Large intestine (tissue), 3 donors: ENCODE measurements at regions not wholly inside any gene's neighbourhood (a gene's known extent, or its start where the extent isn't known, plus 50 kb on each side); places are given as distances from the start of the nearest gene placed in this dataset.

Experiments used
- DNase-seq, 2 donors: peaks; one replicate each; pipeline versions ENCODE4 v3.0.0 to v3.0.0-alpha.2; 2013
- H3K27ac ChIP-seq: one replicate; pipeline ENCODE4 v1.5.1; 2013; ENCODE audit warnings: low read length
- H3K27me3 ChIP-seq: 2 replicates; pipeline ENCODE4 v1.6.1; 2013; ENCODE audit warnings: low read length; ENCODE audit not compliant: control insufficient read depth, insufficient read depth
- H3K36me3 ChIP-seq: 2 replicates; pipeline ENCODE4 v1.6.1; 2013; ENCODE audit warnings: low read length; ENCODE audit not compliant: control insufficient read depth, insufficient read depth
- H3K4me1 ChIP-seq: one replicate; pipeline ENCODE4 v1.6.1; 2013; ENCODE audit warnings: low read length; ENCODE audit not compliant: control insufficient read depth, insufficient read depth
- H3K4me3 ChIP-seq: one replicate; pipeline ENCODE4 v1.5.1; 2013; ENCODE audit warnings: low read length
- H3K9me3 ChIP-seq: one replicate; pipeline ENCODE4 v1.6.1; 2013; ENCODE audit warnings: mild to moderate bottlenecking, low read depth, low read length, moderate library complexity; ENCODE audit not compliant: control insufficient read depth
- WGBS: methylation state at CpG from one replicate; pipeline ENCODE4 v1.1.5; 2013; ENCODE audit warnings: low lambda C conversion rate; ENCODE audit not compliant: insufficient coverage; 5-methylcytosine and 5-hydroxymethylcytosine counted together

DNA sequence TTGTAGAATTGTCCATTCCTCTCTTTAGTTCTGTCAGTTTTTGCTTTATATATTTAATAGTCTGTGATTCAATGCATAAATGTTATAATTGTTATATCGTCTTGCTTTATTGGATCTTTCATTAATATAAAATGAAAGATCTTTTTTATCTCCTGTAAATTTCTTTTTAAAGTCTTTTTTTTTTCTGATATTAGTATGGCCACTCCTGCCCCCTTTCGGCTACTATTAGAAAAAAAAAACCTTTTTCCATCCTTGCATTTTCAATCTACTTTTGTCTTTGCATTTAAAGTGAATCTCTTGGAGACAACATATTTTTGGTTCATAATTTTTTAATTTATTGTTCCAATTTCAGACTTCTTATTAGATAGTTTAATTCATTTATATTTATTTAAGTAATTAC is 677.4 kb upstream of the NDST4 start:
- no peaks in the 10 kb centered on the region for H3K27me3 ChIP-seq
- H3K4me1 ChIP-seq: no peaks in the 10 kb centered on the region
- 69% methylated on average over 1 of the region's 2 CpGs for WGBS
- no peak overlapping the region for H3K4me3 ChIP-seq
- no peaks in the 10 kb centered on the region for H3K36me3 ChIP-seq
- H3K9me3 ChIP-seq: no peaks in the 10 kb centered on the region
- DNase-seq: no peak
- no peak overlapping the region for H3K27ac ChIP-seq

DNA sequence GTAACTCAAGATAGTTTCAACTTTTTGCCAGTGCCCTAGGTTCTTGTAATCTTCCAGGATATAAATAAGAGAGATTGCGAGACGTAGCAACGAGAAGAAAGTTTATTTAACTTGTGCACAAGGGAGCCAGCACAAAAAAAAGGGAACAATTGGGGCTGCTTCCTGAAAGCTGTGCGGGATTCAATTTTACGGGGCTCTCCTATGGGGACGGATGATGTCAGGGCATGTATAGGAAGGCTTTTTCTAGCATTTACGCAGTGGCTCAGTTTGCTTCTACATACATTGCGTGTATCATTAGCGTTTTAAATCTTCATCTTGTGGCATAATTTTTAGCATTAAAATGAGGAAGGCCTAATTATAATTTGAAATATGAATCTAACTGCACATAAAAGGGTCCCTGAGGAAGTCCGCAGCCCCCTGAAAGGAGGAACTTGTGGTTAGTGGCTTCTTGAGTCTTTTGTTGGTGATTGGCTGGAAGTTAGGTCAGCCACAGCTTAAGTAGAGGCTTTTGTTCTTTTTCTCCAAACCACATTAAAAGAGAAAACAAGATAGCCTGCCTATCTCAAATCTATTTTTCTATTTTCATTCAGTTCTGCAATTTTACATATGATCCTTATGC is 668.2 kb upstream of the NDST4 start:
- Histone ChIP-seq H3K9me3 (no peaks in the 10 kb centered on the region), H3K4me1 (no peaks in the 10 kb centered on the region), H3K27me3 (no peaks in the 10 kb centered on the region), H3K27ac (no peak overlapping the region), H3K36me3 (no peaks in the 10 kb centered on the region), H3K4me3 (no peak overlapping the region)
- DNase-seq: no peak
- WGBS: 80% methylated on average over 1 of the region's 10 CpGs

DNA sequence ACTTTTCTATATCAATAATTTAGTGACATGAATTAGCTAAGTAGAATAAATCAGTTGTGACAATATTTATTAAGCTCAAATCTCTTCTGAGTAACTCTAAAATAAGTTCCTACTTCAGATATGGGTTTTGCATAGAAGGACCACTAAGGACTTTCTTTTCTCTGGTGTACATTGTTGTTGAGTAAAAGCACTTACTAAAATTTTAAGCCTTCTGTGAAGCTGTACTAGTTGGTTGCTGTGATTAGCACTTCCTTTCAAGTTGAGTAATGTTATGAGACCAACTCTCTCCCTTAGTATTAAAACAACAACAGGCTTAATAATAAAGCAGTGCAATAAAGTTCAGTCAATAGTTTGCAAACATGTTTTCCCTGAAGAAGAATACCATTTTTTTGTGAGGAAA is 667.4 kb upstream of the NDST4 start:
- no peak overlapping the region for H3K4me3 ChIP-seq
- H3K4me1 ChIP-seq: no peaks in the 10 kb centered on the region
- H3K9me3 ChIP-seq: no peaks in the 10 kb centered on the region
- no peaks in the 10 kb centered on the region for H3K36me3 ChIP-seq
- DNase-seq: no peak
- no peak overlapping the region for H3K27ac ChIP-seq
- no peaks in the 10 kb centered on the region for H3K27me3 ChIP-seq

DNA sequence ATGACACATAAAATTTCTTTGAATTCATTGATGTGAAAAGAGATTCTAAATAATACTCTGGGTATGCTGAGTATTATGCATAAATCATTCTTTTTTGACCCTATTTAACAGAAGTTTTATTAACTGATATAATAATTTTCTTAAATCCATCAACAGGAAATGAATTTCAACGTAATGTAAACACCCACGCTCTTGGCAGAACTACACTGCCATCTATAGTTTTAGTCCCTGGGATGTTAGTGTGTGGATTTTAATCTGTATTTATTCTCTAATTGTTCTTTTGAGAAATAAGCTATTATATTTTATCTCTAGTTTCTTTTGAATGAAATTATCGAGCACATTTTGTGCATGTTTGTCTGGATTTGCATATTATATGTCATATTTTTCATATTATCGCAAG is 666.8 kb upstream of the NDST4 start:
- Histone ChIP-seq H3K36me3 (no peaks in the 10 kb centered on the region), H3K4me3 (no peak overlapping the region), H3K27me3 (no peaks in the 10 kb centered on the region), H3K27ac (no peak overlapping the region), H3K9me3 (no peaks in the 10 kb centered on the region), H3K4me1 (no peaks in the 10 kb centered on the region)
- 85% methylated on average over 4 of the region's 4 CpGs for WGBS
- no peak for DNase-seq

DNA sequence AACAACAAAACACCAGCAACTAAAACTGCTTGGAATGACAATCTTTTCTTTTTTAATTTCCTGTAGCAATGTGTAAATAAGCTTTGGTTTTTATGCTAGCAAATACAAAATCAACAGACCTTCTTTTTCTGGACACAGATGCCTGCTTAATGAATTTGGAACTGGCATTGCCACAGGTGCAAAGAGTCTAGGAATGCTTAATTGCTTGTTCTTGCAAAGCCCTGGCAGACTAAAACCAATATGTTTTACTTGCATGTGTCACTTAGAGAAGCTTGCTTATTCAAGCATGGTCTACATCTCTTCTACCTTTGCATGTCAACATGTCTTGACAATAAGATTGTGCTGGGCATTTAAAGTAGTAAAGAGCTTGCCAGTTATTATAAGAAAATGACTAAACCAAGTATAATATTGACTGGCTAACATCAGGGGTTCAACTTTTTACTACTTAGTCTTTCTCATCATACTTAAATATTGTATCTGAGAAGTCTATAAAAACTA is 656.7 kb upstream of the NDST4 start:
- no peak for DNase-seq
- no peaks in the 10 kb centered on the region for H3K27me3 ChIP-seq
- H3K9me3 ChIP-seq: no peaks in the 10 kb centered on the region
- H3K27ac ChIP-seq: no peak overlapping the region
- H3K36me3 ChIP-seq: no peaks in the 10 kb centered on the region
- H3K4me1 ChIP-seq: no peaks in the 10 kb centered on the region
- H3K4me3 ChIP-seq: no peak overlapping the region

DNA sequence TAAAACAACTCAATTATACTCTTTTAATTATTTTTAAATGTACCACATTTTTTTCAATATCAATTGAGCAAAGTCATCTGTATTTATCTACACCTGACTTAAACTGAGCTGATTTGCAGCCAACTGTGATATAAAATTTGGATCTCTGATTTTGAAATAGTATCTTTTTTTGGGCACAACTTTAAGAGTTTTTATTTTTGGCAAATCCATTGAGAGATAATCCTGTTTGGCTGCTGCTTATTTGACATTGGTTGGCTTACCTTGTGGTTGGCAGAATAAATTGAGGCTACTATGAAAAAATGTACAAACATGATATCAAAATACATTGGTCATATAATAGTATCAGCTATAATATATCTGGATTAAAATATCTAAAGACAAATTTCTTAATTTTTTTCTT is 656.0 kb upstream of the NDST4 start:
- Histone ChIP-seq H3K4me3 (no peak overlapping the region), H3K36me3 (no peaks in the 10 kb centered on the region), H3K27me3 (no peaks in the 10 kb centered on the region), H3K27ac (no peak overlapping the region), H3K9me3 (no peaks in the 10 kb centered on the region), H3K4me1 (no peaks in the 10 kb centered on the region)
- no peak for DNase-seq

DNA sequence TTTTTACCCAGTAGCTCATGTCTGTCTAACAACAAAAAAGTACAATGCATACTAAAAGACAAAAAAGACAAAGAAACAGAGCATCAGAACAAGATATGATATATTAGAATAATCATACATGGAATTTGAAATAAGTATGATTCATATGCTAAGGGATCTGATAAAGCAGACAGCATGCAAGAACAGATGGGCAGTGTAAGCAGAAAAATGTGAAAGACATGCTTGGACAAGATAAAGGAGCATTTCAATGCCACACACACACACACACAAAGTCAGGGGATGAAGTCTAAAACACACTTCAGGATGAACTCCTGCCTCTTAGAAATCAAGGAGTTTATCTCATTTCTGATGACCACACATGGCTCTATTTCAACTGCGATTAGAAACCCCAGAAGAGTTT is 649.6 kb upstream of the NDST4 start:
- no peak overlapping the region for H3K4me3 ChIP-seq
- DNase-seq: no peak
- no CpG with 5 or more reads among the region's 1 CpG for WGBS
- no peaks in the 10 kb centered on the region for H3K27me3 ChIP-seq
- no peaks in the 10 kb centered on the region for H3K9me3 ChIP-seq
- no peak overlapping the region for H3K27ac ChIP-seq
- no peaks in the 10 kb centered on the region for H3K4me1 ChIP-seq
- no peaks in the 10 kb centered on the region for H3K36me3 ChIP-seq

DNA sequence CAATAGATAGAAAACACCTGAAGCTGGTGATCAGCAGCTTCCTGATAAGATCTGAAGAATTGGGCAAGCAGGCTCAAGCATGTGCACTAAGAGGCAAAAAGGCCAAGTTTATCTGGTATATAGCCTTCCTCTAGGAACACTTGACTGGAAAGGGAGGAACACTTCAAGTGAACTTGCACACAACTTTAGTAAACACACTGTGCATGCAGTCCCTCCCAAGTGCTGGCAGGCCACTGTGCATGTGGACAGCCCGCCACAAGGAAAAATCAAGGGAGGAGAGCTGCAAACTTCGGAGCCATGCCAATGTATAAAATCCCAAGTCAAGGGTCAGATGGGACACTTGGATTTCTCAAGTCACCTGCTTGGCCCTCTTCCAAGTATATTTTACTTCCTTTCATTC is 645.8 kb upstream of the NDST4 start:
- Histone ChIP-seq H3K27me3 (no peaks in the 10 kb centered on the region), H3K36me3 (no peaks in the 10 kb centered on the region), H3K27ac (no peak overlapping the region), H3K4me3 (no peak overlapping the region), H3K4me1 (no peaks in the 10 kb centered on the region), H3K9me3 (no peaks in the 10 kb centered on the region)
- no peak for DNase-seq
- WGBS: no CpG with 5 or more reads among the region's 2 CpGs

DNA sequence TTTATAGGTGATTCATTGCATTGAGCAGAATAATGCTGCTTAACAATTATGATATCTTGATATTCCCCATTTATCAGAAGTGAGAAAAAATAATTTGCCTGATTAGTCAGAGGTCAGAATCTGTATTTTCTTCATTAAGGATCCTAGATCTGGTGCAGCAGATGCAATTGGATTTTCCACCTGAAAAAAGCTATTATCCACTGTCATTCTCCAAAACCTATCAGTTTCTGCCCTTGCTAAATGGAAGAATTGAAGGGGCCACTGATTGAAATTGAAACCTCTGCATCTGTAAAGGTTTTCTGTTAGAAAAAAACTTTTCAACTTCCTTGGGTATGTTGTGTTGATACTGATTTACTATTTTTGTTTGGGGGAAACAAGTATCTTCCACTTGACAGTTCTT is 636.0 kb upstream of the NDST4 start:
- no peak for DNase-seq
- H3K9me3 ChIP-seq: no peaks in the 10 kb centered on the region
- no peaks in the 10 kb centered on the region for H3K36me3 ChIP-seq
- H3K27ac ChIP-seq: no peak overlapping the region
- H3K4me3 ChIP-seq: no peak overlapping the region
- no peaks in the 10 kb centered on the region for H3K27me3 ChIP-seq
- no peaks in the 10 kb centered on the region for H3K4me1 ChIP-seq

DNA sequence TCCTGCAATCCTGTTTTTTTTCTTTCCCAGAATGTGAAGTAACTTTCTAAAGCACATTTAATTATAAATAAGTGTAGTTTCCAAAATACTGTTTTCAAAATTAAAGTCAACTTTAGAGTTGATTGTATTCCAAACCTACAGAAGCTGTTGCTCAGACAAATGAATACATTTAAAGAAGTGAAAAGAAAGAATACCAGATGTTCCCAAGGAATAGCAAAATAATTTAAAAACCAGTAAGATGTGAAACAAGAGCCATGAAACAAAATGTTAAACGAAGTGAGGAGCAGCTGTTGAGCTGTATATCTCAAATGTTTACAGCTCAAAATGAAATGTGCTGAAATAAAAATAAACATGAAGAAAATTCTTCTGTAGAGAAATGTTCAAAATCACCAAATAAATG is 627.4 kb upstream of the NDST4 start:
- WGBS: 43% methylated on average over 1 of the region's 1 CpG
- Histone ChIP-seq H3K27me3 (no peaks in the 10 kb centered on the region), H3K4me3 (no peak overlapping the region), H3K9me3 (no peaks in the 10 kb centered on the region), H3K4me1 (no peaks in the 10 kb centered on the region), H3K36me3 (no peaks in the 10 kb centered on the region), H3K27ac (no peak overlapping the region)
- no peak for DNase-seq

DNA sequence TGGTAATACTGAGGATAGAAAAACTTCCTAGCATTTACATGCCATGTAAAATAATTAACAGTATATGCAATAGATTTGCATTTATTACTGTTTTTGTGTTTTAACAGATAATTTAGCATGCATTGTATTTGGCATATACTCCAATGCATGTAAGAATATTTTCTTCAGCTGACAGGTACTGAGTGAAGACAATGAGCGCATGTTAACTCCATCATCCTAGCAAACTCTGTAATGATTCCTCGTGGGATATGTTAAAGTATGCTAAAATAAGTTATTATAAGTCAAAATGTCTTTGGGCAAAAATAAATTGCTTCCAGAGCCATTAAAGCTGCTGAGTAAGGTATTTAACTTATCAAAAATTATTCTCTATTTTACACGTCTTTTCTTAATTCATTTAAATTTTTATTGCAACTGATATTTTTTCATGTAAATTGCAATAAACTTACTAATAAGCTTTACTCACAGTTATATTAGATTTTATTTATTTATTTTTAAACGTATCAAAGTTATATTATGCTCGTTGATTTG is 616.4 kb upstream of the NDST4 start:
- no peaks in the 10 kb centered on the region for H3K36me3 ChIP-seq
- DNase-seq: no peak
- no peak overlapping the region for H3K27ac ChIP-seq
- WGBS: 82% methylated on average over 4 of the region's 5 CpGs
- no peaks in the 10 kb centered on the region for H3K27me3 ChIP-seq
- H3K9me3 ChIP-seq: no peaks in the 10 kb centered on the region
- H3K4me3 ChIP-seq: no peak overlapping the region
- H3K4me1 ChIP-seq: no peaks in the 10 kb centered on the region
